ENCODE measurements at regions not wholly inside any gene's neighbourhood (a gene's known extent, or its start where the extent isn't known, plus 50 kb on each side); places are given as distances from the start of the nearest gene placed in this dataset.

- no peak for DNase-seq (ENCODE audit: low read depth in 1 of 2, low spot score in 1 of 2)
- no peak for TF ChIP-seq SPI1 (IDR thresholded peaks at IDR 0.05; ENCODE audit: borderline replicate concordance, low read depth)
- no peak for TF ChIP-seq GABPA (IDR thresholded peaks at IDR 0.05; ENCODE audit: low read depth)
- no peak for TF ChIP-seq POLR2AphosphoS5 (IDR thresholded peaks at IDR 0.05; ENCODE audit: low read depth)
- TF ChIP-seq CTCF (IDR thresholded peaks at IDR 0.05; ENCODE audit: insufficient read depth, low read length): no peak
- no peak for TF ChIP-seq REST (IDR thresholded peaks at IDR 0.05; ENCODE audit: insufficient replicate concordance, low read depth)
- H3K27me3 ChIP-seq (ENCODE audit: insufficient read depth, poor library complexity, severe bottlenecking): no peaks in the 10 kb centered on the region
- H3K27ac ChIP-seq (replicated peaks): no peak overlapping the region
- H3K4me3 ChIP-seq (replicated peaks; ENCODE audit: insufficient read depth, low read length): no peak overlapping the region
Observed at GRCh38 chr1:87785386-87785785, 456.7 kb downstream of the LMO4 start.

GRCh38 chr1:87786229-87786628, 457.5 kb downstream of the LMO4 start:
- no peak for DNase-seq (ENCODE audit: low read depth in 1 of 2, low spot score in 1 of 2)
- Histone ChIP-seq H3K27ac (replicated peaks) (no peak overlapping the region), H3K27me3 (ENCODE audit: insufficient read depth, poor library complexity, severe bottlenecking) (no peaks in the 10 kb centered on the region), H3K4me3 (replicated peaks; ENCODE audit: insufficient read depth, low read length) (no peak overlapping the region)
- TF ChIP-seq POLR2AphosphoS5 (IDR thresholded peaks at IDR 0.05; ENCODE audit: low read depth) (no peak), REST (IDR thresholded peaks at IDR 0.05; ENCODE audit: insufficient replicate concordance, low read depth) (no peak), GABPA (IDR thresholded peaks at IDR 0.05; ENCODE audit: low read depth) (no peak), CTCF (IDR thresholded peaks at IDR 0.05; ENCODE audit: insufficient read depth, low read length) (no peak), SPI1 (IDR thresholded peaks at IDR 0.05; ENCODE audit: borderline replicate concordance, low read depth) (no peak)

GRCh38 chr1:87786861-87787545, 458.3 kb downstream of the LMO4 start:
- no peaks in the 10 kb centered on the region for H3K27me3 ChIP-seq (ENCODE audit: insufficient read depth, poor library complexity, severe bottlenecking)
- DNase-seq (ENCODE audit: low read depth in 1 of 2, low spot score in 1 of 2): no peak
- no peak overlapping the region for H3K4me3 ChIP-seq (replicated peaks; ENCODE audit: insufficient read depth, low read length)
- no peak overlapping the region for H3K27ac ChIP-seq (replicated peaks)
- TF ChIP-seq POLR2AphosphoS5 (IDR thresholded peaks at IDR 0.05; ENCODE audit: low read depth): no peak
- no peak for TF ChIP-seq GABPA (IDR thresholded peaks at IDR 0.05; ENCODE audit: low read depth)
- TF ChIP-seq SPI1 (IDR thresholded peaks at IDR 0.05; ENCODE audit: borderline replicate concordance, low read depth): no peak
- no peak for TF ChIP-seq CTCF (IDR thresholded peaks at IDR 0.05; ENCODE audit: insufficient read depth, low read length)
- no peak for TF ChIP-seq REST (IDR thresholded peaks at IDR 0.05; ENCODE audit: insufficient replicate concordance, low read depth)

Measured in HL-60 (cell line).